SK-N-SH (cell line): ENCODE measurements at regions not wholly inside any gene's neighbourhood (a gene's known extent, or its start where the extent isn't known, plus 50 kb on each side); places are given as distances from the start of the nearest gene placed in this dataset.
A peak's percentile ranks its signal among the peaks of the same experiment; 100 is the strongest.

Source experiments
- CTCF ChIA-PET: fragments of 300-600, 350-600 bp; formaldehyde crosslinking; extraction: SDS; loops from one replicate; lab custom pipeline; 2021; lab: Yijun Ruan, JAX
- POLR2A ChIA-PET: fragments of 350-600 bp; sonication (Branson Sonifier 250); formaldehyde crosslinking; extraction: SDS; loops from one replicate; lab custom pipeline; 2020; ENCODE audit warnings: antibody characterized with exemption, inconsistent platforms; lab: Yijun Ruan, JAX
- DNase-seq: peaks from one replicate; pipeline ENCODE4 v3.0.0; 2012
- H2AFZ ChIP-seq: fragments of 200-600 bp; sonication (generic); 2 replicates; pipeline ENCODE4 v1.8.1; 2016; ENCODE audit warnings: antibody characterized with exemption, mild to moderate bottlenecking, low read depth
- H3F3A ChIP-seq: fragments of 200-600 bp; sonication (generic); replicated peaks from 2 replicates; pipeline ENCODE3; 2016; ENCODE audit warnings: antibody characterized with exemption, mild to moderate bottlenecking; ENCODE audit not compliant: insufficient read depth
- H3K27ac ChIP-seq, 2 experiments: fragments of 200-500 bp in 1 of 2; fragments of 200-600 bp in 1 of 2; sonication (Bioruptor generic) in 1 of 2; sonication (generic), shearing (Covaris generic) in 1 of 2; 2 replicates each; pipeline versions ENCODE4 v1.5.1 to v1.6.1; 2014 to 2016; ENCODE audit warnings: low read depth in 2 of 2, inconsistent platforms in 1 of 2, low read length in 1 of 2, mild to moderate bottlenecking in 1 of 2, mixed read lengths in 1 of 2
- H3K27me3 ChIP-seq: fragments of 200-600 bp; sonication (generic), shearing (Covaris generic); 2 replicates; pipeline ENCODE4 v1.6.1; 2016; ENCODE audit warnings: mixed run types; ENCODE audit not compliant: insufficient read depth
- H3K36me3 ChIP-seq, 2 experiments: fragments of 200-500 bp in 1 of 2; fragments of 200-600 bp in 1 of 2; sonication (Bioruptor generic) in 1 of 2; sonication (generic) in 1 of 2; replicated peaks in 1 of 2; 2 replicates each; pipeline versions ENCODE3 to v1.5.1; 2014 to 2016; ENCODE audit warnings: low read length in 1 of 2, mild to moderate bottlenecking in 1 of 2; ENCODE audit not compliant: insufficient read depth in 2 of 2, control insufficient read depth in 1 of 2
- H3K4me1 ChIP-seq, 2 experiments: fragments of 200-500 bp in 1 of 2; fragments of 200-600 bp in 1 of 2; sonication (Bioruptor generic) in 1 of 2; sonication (generic), shearing (Covaris generic) in 1 of 2; 2 replicates each; pipeline versions ENCODE4 v1.5.1 to v1.6.1; 2014 to 2016; ENCODE audit warnings: low read depth in 1 of 2, low read length in 1 of 2, mixed run types in 1 of 2; ENCODE audit not compliant: insufficient read depth in 2 of 2, control insufficient read depth in 1 of 2
- H3K4me2 ChIP-seq: fragments of 200-600 bp; sonication (generic), shearing (Covaris generic); 2 replicates; pipeline ENCODE4 v1.6.1; 2017; ENCODE audit warnings: mixed run types
- H3K4me3 ChIP-seq, 2 experiments: fragments of 200-500 bp in 1 of 2; fragments of 200-600 bp in 1 of 2; sonication (Bioruptor generic) in 1 of 2; sonication (generic), shearing (Covaris generic) in 1 of 2; 2 replicates each; pipeline versions ENCODE4 v1.5.1 to v1.8.1; 2014 to 2016; ENCODE audit warnings: low read depth in 2 of 2, inconsistent platforms in 1 of 2, low read length in 1 of 2, mild to moderate bottlenecking in 1 of 2, mixed read lengths in 1 of 2, moderate library complexity in 1 of 2
- H3K79me2 ChIP-seq: fragments of 200-600 bp; sonication (generic); 2 replicates; pipeline ENCODE4 v1.8.1; 2017; ENCODE audit warnings: mild to moderate bottlenecking; ENCODE audit not compliant: insufficient read depth
- H3K9ac ChIP-seq: fragments of 200-600 bp; sonication (generic); 2 replicates; pipeline ENCODE4 v1.6.1; 2017; ENCODE audit warnings: mixed run types
- H3K9me2 ChIP-seq: fragments of 200-600 bp; sonication (generic); 2 replicates; pipeline ENCODE4 v1.6.1; 2017; ENCODE audit warnings: mixed run types
- H3K9me3 ChIP-seq: fragments of 200-600 bp; sonication (generic); 2 replicates; pipeline ENCODE4 v1.6.1; 2017; ENCODE audit warnings: mixed run types, mild to moderate bottlenecking, moderate library complexity
- H4K20me1 ChIP-seq: fragments of 200-600 bp; sonication (generic); 2 replicates; pipeline ENCODE4 v1.6.1; 2017; ENCODE audit warnings: mild to moderate bottlenecking, mixed run types; ENCODE audit not compliant: insufficient read depth
- CHD2 ChIP-seq: fragments of 150-350 bp; IDR thresholded peaks from 2 replicates; pipeline ENCODE4 v1.6.1; 2018; ENCODE audit warnings: low read length; ENCODE audit not compliant: partially characterized antibody
- ELF1 ChIP-seq: IDR thresholded peaks from 2 replicates; pipeline ENCODE4 v1.4.0; 2012
- EZH2phosphoT487 ChIP-seq: fragments of 200-600 bp; sonication (generic); IDR thresholded peaks from 2 replicates; pipeline ENCODE4 v1.6.1; 2017; ENCODE audit warnings: low read depth, mixed run types, mild to moderate bottlenecking, antibody characterized with exemption, moderate library complexity, borderline replicate concordance
- FOSL2 ChIP-seq: IDR thresholded peaks from 2 replicates; pipeline ENCODE4 v1.4.0; 2012; ENCODE audit warnings: low read depth, mild to moderate bottlenecking, moderate library complexity, borderline replicate concordance
- FOXJ3 ChIP-seq: sonication (generic); formaldehyde crosslinking; IDR thresholded peaks from 2 replicates; pipeline ENCODE4 v1.5.1; 2020; ENCODE audit warnings: mild to moderate bottlenecking, missing genetic modification reagents
- JUND ChIP-seq: IDR thresholded peaks from 2 replicates; pipeline ENCODE4 v1.4.0; 2012
- NFIC ChIP-seq: IDR thresholded peaks from 2 replicates; pipeline ENCODE4 v1.4.0; 2012; ENCODE audit warnings: borderline replicate concordance
- NRF1 ChIP-seq: IDR thresholded peaks from 2 replicates; pipeline ENCODE4 v1.6.1; 2012; ENCODE audit warnings: low read depth, mild to moderate bottlenecking, low read length
- RAD21 ChIP-seq: IDR thresholded peaks from 2 replicates; pipeline ENCODE4 v1.6.1; 2012; ENCODE audit warnings: mild to moderate bottlenecking, low read length
- SMC3 ChIP-seq: IDR thresholded peaks from 2 replicates; pipeline ENCODE4 v1.6.1; 2012; ENCODE audit warnings: low read depth, low read length, improper control_type of control experiment
- TAF1 ChIP-seq: IDR thresholded peaks from 2 replicates; pipeline ENCODE4 v1.6.1; 2012; ENCODE audit warnings: low read depth, mild to moderate bottlenecking, low read length, moderate library complexity, borderline replicate concordance
- TEAD4 ChIP-seq: IDR thresholded peaks from 2 replicates; pipeline ENCODE4 v1.4.0; 2012; ENCODE audit warnings: mild to moderate bottlenecking, borderline replicate concordance; ENCODE audit not compliant: insufficient read depth
- WGBS: methylation state at CpG from one replicate; pipeline ENCODE4 v1.1.6; 2017; ENCODE audit warnings: low lambda C conversion rate; 5-methylcytosine and 5-hydroxymethylcytosine counted together
- TF ChIP-seq, protein P1 (sequence below): IDR thresholded peaks from 2 replicates; pipeline ENCODE4 v1.4.0; 2012; ENCODE audit warnings: low read depth, borderline replicate concordance
- TF ChIP-seq, protein P2 (sequence below): fragments of 200-600 bp; sonication (generic); IDR thresholded peaks from 2 replicates; pipeline ENCODE4 v1.6.1; 2017; ENCODE audit warnings: antibody characterized with exemption, mild to moderate bottlenecking, moderate library complexity
- TF ChIP-seq, protein P3 (sequence below): fragments of 150-350 bp; IDR thresholded peaks from 2 replicates; pipeline ENCODE4 v1.6.1; 2017; ENCODE audit warnings: antibody characterized with exemption, low read length, low read depth, borderline replicate concordance
- TF ChIP-seq, protein P4 (sequence below): fragments of 150-350 bp; IDR thresholded peaks from 2 replicates; pipeline ENCODE4 v1.6.1; 2016; ENCODE audit warnings: mild to moderate bottlenecking, low read depth, low read length
- TF ChIP-seq, protein P5 (sequence below): IDR thresholded peaks from 2 replicates; pipeline ENCODE4; 2012
- TF ChIP-seq, protein P6 (sequence below): IDR thresholded peaks from 2 replicates; pipeline ENCODE4 v1.4.0; 2012; ENCODE audit warnings: low read depth, borderline replicate concordance

DNA sequence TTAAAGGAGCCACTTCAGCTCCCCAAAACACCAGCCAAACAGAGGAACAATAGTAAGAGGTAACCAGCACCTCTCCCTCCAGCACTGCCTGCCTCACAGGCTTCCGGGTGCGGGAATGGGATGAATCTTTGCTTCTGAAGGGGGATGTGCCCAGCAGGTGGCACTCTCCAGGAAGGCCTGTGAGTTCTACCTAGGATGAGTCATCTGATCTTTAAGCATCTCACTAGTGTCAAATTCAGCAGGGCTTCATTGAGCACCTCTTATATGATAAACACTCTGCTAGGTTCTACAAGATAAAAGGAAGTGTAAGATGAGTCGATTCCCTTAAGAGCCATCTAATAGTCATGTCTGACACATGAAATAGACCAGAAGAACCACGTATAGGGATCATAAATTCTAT, 237.4 kb upstream of the UMPS start:
- 84% methylated on average over 4 of the region's 4 CpGs for WGBS
- Histone ChIP-seq H3K79me2 (no peaks in the 10 kb centered on the region), H3K9me3 (no peaks in the 10 kb centered on the region), H3K36me3 (peaks cover 5 to 16% of the 10 kb centered on the region in 2 experiments), H3K27me3 (no peaks in the 10 kb centered on the region), H3K9ac (no peak overlapping the region), H4K20me1 (no peaks in the 10 kb centered on the region), H2AFZ (no peak overlapping the region), H3K9me2 (no peaks in the 10 kb centered on the region), H3K4me2 (no peak overlapping the region), H3K4me1 (no peaks in the 10 kb centered on the region), H3K4me3 (no peak overlapping the region), H3K27ac (no peak overlapping the region), H3F3A (no peaks in the 10 kb centered on the region)
- CTCF ChIA-PET, result interaction anchor here (0.9 to 1.2 kb wide), 2 partner anchors 23 to 25 kb away, joined by 3 to 4 read pairs; no protein-coding TSS in a partner anchor
- peak; percentile 52 for TF ChIP-seq SMC3
- TF ChIP-seq JUND, result peak; percentile 67
- TF ChIP-seq CHD2, result no peak
- TF ChIP-seq, protein P1, sequence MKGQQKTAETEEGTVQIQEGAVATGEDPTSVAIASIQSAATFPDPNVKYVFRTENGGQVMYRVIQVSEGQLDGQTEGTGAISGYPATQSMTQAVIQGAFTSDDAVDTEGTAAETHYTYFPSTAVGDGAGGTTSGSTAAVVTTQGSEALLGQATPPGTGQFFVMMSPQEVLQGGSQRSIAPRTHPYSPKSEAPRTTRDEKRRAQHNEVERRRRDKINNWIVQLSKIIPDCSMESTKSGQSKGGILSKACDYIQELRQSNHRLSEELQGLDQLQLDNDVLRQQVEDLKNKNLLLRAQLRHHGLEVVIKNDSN, result no peak
- TF ChIP-seq, protein P2, sequence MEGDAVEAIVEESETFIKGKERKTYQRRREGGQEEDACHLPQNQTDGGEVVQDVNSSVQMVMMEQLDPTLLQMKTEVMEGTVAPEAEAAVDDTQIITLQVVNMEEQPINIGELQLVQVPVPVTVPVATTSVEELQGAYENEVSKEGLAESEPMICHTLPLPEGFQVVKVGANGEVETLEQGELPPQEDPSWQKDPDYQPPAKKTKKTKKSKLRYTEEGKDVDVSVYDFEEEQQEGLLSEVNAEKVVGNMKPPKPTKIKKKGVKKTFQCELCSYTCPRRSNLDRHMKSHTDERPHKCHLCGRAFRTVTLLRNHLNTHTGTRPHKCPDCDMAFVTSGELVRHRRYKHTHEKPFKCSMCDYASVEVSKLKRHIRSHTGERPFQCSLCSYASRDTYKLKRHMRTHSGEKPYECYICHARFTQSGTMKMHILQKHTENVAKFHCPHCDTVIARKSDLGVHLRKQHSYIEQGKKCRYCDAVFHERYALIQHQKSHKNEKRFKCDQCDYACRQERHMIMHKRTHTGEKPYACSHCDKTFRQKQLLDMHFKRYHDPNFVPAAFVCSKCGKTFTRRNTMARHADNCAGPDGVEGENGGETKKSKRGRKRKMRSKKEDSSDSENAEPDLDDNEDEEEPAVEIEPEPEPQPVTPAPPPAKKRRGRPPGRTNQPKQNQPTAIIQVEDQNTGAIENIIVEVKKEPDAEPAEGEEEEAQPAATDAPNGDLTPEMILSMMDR, result peak; percentile 62
- peak; percentile 88; the same call in 1 of the 2 replicates for TF ChIP-seq FOSL2
- peak; percentile 31; the same call in 1 of the 2 replicates for TF ChIP-seq RAD21
- POLR2A ChIA-PET, result no interaction called here
- peak; percentile 25 for DNase-seq

DNA sequence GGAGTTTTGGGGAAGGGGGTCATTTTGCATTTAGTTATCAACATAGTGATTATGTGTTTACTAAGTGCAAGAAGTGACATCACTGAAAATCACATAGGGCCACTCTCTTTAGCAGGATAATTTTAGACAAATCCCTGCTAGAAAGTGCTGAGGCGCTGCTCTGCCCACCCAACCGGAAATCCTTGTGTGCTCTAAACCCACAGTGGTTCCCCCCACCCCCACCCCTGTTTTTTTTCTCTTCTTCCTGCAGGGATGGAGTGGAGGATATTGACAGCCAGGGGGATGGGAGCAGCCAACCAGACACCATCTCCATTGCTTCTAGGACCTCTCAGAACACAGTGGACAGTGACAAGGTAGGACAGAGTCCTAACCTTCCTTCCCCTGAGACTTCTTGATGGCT, 234.2 kb upstream of the UMPS start:
- Histone ChIP-seq H3K9me3 (no peaks in the 10 kb centered on the region), H3K79me2 (no peaks in the 10 kb centered on the region), H3K36me3 (peaks cover 0 to 20% of the 10 kb centered on the region in 2 experiments), H3K4me1 (no peaks in the 10 kb centered on the region), H3K27ac (no peak overlapping the region), H3F3A (no peaks in the 10 kb centered on the region), H4K20me1 (no peaks in the 10 kb centered on the region), H2AFZ (no peak overlapping the region), H3K4me2 (no peak overlapping the region), H3K27me3 (no peaks in the 10 kb centered on the region), H3K4me3 (no peak overlapping the region), H3K9me2 (no peaks in the 10 kb centered on the region), H3K9ac (no peak overlapping the region)
- WGBS, result 94% methylated on average over 2 of the region's 2 CpGs
- no peak for DNase-seq
- ChIA-PET CTCF (interaction anchor here (1.6 kb wide), 1 partner anchor 28 kb away, joined by 4 read pairs; no protein-coding TSS in a partner anchor), POLR2A (no interaction called here)
- no peak for TF ChIP-seq ELF1
- TF ChIP-seq, protein P3, sequence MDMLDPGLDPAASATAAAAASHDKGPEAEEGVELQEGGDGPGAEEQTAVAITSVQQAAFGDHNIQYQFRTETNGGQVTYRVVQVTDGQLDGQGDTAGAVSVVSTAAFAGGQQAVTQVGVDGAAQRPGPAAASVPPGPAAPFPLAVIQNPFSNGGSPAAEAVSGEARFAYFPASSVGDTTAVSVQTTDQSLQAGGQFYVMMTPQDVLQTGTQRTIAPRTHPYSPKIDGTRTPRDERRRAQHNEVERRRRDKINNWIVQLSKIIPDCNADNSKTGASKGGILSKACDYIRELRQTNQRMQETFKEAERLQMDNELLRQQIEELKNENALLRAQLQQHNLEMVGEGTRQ, result no peak
- no peak for TF ChIP-seq FOSL2
- no peak for TF ChIP-seq JUND
- TF ChIP-seq NFIC, result no peak
- TF ChIP-seq RAD21, result no peak
- TF ChIP-seq, protein P4, sequence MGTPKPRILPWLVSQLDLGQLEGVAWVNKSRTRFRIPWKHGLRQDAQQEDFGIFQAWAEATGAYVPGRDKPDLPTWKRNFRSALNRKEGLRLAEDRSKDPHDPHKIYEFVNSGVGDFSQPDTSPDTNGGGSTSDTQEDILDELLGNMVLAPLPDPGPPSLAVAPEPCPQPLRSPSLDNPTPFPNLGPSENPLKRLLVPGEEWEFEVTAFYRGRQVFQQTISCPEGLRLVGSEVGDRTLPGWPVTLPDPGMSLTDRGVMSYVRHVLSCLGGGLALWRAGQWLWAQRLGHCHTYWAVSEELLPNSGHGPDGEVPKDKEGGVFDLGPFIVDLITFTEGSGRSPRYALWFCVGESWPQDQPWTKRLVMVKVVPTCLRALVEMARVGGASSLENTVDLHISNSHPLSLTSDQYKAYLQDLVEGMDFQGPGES, result no peak
- TF ChIP-seq TAF1, result no peak
- TF ChIP-seq, protein P1, result no peak
- no peak for TF ChIP-seq SMC3
- TF ChIP-seq EZH2phosphoT487, result no peak
- TF ChIP-seq, protein P5, sequence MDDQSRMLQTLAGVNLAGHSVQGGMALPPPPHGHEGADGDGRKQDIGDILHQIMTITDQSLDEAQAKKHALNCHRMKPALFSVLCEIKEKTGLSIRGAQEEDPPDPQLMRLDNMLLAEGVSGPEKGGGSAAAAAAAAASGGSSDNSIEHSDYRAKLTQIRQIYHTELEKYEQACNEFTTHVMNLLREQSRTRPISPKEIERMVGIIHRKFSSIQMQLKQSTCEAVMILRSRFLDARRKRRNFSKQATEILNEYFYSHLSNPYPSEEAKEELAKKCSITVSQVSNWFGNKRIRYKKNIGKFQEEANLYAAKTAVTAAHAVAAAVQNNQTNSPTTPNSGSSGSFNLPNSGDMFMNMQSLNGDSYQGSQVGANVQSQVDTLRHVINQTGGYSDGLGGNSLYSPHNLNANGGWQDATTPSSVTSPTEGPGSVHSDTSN, result no peak
- TF ChIP-seq FOXJ3 (CRISPR knock-in tag), result no peak
- TF ChIP-seq, protein P6, sequence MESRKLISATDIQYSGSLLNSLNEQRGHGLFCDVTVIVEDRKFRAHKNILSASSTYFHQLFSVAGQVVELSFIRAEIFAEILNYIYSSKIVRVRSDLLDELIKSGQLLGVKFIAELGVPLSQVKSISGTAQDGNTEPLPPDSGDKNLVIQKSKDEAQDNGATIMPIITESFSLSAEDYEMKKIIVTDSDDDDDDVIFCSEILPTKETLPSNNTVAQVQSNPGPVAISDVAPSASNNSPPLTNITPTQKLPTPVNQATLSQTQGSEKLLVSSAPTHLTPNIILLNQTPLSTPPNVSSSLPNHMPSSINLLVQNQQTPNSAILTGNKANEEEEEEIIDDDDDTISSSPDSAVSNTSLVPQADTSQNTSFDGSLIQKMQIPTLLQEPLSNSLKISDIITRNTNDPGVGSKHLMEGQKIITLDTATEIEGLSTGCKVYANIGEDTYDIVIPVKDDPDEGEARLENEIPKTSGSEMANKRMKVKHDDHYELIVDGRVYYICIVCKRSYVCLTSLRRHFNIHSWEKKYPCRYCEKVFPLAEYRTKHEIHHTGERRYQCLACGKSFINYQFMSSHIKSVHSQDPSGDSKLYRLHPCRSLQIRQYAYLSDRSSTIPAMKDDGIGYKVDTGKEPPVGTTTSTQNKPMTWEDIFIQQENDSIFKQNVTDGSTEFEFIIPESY, result no peak
- no peak for TF ChIP-seq TEAD4
- TF ChIP-seq NRF1, result no peak
